Neural progenitor cell (in vitro differentiated cells): ENCODE measurements at regions not wholly inside any gene's neighbourhood (a gene's known extent, or its start where the extent isn't known, plus 50 kb on each side); places are given as distances from the start of the nearest gene placed in this dataset.

Source experiments
- DNase-seq: peaks from one replicate; pipeline ENCODE4 v3.0.0-alpha.2; 2016; ENCODE audit warnings: low spot score
- H2AFZ ChIP-seq: fragments of 200-600 bp; sonication (generic); replicated peaks from 2 replicates; pipeline ENCODE4 v1.6.1; 2016; ENCODE audit warnings: antibody characterized with exemption
- H3F3A ChIP-seq: fragments of 200-600 bp; sonication (generic); 2 replicates; pipeline ENCODE4 v1.6.1; 2016; ENCODE audit warnings: antibody characterized with exemption, low read depth
- H3K27ac ChIP-seq: fragments of 200-600 bp; sonication (generic); 2 replicates; pipeline ENCODE4 v1.5.1; 2016; ENCODE audit warnings: mild to moderate bottlenecking
- H3K27me3 ChIP-seq: fragments of 200-600 bp; sonication (generic); 2 replicates; pipeline ENCODE4 v1.6.1; 2016; ENCODE audit warnings: mild to moderate bottlenecking, moderate library complexity
- H3K36me3 ChIP-seq: fragments of 200-600 bp; sonication (generic); 2 replicates; pipeline ENCODE4 v1.5.1; 2016
- H3K4me1 ChIP-seq: fragments of 200-600 bp; sonication (generic); 2 replicates; pipeline ENCODE4 v1.6.1; 2016; ENCODE audit warnings: mixed run types
- H3K4me2 ChIP-seq: fragments of 200-600 bp; sonication (generic); 2 replicates; pipeline ENCODE4 v1.6.1; 2016
- H3K4me3 ChIP-seq: fragments of 200-600 bp; sonication (generic); 2 replicates; pipeline ENCODE4 v1.5.1; 2016
- H3K79me2 ChIP-seq: fragments of 200-600 bp; sonication (generic); 2 replicates; pipeline ENCODE4 v1.6.1; 2016; ENCODE audit warnings: low read depth
- H3K9ac ChIP-seq: fragments of 200-600 bp; sonication (generic); 2 replicates; pipeline ENCODE4 v1.6.1; 2016
- H3K9me3 ChIP-seq: fragments of 200-600 bp; sonication (generic); 2 replicates; pipeline ENCODE4 v1.5.1; 2016; ENCODE audit warnings: low read depth
- H4K20me1 ChIP-seq: fragments of 200-600 bp; sonication (generic); 2 replicates; pipeline ENCODE4 v1.6.1; 2016; ENCODE audit warnings: low read depth
- H3K27ac Mint-ChIP-seq: 3 replicates; pipeline ENCODE4 v1.8.0; 2021; ENCODE audit warnings: mixed read lengths
- H3K27me3 Mint-ChIP-seq: 2 replicates; pipeline ENCODE4 v1.8.0; 2022; ENCODE audit warnings: low read depth, mild to moderate bottlenecking, inconsistent platforms, moderate library complexity, mixed read lengths; ENCODE audit not compliant: insufficient read depth
- H3K36me3 Mint-ChIP-seq: 3 replicates; pipeline ENCODE4 v1.8.0; 2021; ENCODE audit warnings: mixed read lengths
- H3K4me1 Mint-ChIP-seq: 3 replicates; pipeline ENCODE4 v1.8.0; 2021; ENCODE audit warnings: mixed read lengths
- H3K4me3 Mint-ChIP-seq: 3 replicates; pipeline ENCODE4 v1.8.0; 2021; ENCODE audit warnings: mild to moderate bottlenecking, moderate library complexity, mixed read lengths
- H3K9me3 Mint-ChIP-seq: 3 replicates; pipeline ENCODE4 v1.8.0; 2020; ENCODE audit warnings: mixed read lengths
- CTCF ChIP-seq: fragments of 200-600 bp; sonication (generic); IDR thresholded peaks from 2 replicates; pipeline ENCODE4 v1.5.1; 2017; ENCODE audit warnings: antibody characterized with exemption, mild to moderate bottlenecking
- EZH2 ChIP-seq: fragments of 200-600 bp; sonication (generic); IDR thresholded peaks from 2 replicates; pipeline ENCODE4 v1.6.1; 2017; ENCODE audit warnings: antibody characterized with exemption, mild to moderate bottlenecking, moderate library complexity
- EZH2phosphoT487 ChIP-seq: fragments of 200-600 bp; sonication (generic); IDR thresholded peaks from 2 replicates; pipeline ENCODE4 v1.6.1; 2017; ENCODE audit warnings: antibody characterized with exemption

DNA sequence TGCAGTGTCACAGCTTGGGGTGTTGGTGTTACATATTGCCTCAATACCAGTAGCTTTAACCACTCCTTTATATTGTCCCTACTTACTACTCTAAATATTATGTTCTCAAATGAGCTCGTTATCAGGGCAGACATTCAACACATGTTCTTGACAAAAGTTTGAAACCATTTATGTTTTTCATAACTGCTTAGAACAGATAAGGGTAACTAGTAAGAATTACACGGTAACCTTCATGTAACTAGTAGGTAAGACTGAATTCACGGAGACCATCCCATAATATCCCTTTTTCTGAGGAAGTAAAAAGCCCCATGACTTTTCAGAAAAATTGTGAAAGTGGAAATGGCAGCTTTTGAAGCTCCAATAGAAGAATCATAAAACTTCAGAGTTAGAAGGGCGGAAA is 59.6 kb upstream of the CENPW start:
- no peaks in the 10 kb centered on the region for H3K27me3 Mint-ChIP-seq
- Histone ChIP-seq H3F3A (no peaks in the 10 kb centered on the region), H4K20me1 (no peaks in the 10 kb centered on the region), H3K36me3 (no peaks in the 10 kb centered on the region), H3K27me3 (no peaks in the 10 kb centered on the region), H3K4me2 (no peak overlapping the region), H3K27ac (no peak overlapping the region), H3K9me3 (no peaks in the 10 kb centered on the region), H3K4me3 (no peak overlapping the region), H2AFZ (no peak overlapping the region), H3K4me1 (no peaks in the 10 kb centered on the region), H3K79me2 (no peaks in the 10 kb centered on the region), H3K9ac (no peak overlapping the region)
- no peak for TF ChIP-seq EZH2
- no peak for TF ChIP-seq CTCF
- no peak for TF ChIP-seq EZH2phosphoT487
- H3K9me3 Mint-ChIP-seq, result no peaks in the 10 kb centered on the region
- H3K4me3 Mint-ChIP-seq, result no peak overlapping the region
- no peak for DNase-seq
- H3K4me1 Mint-ChIP-seq, result no peaks in the 10 kb centered on the region
- no peaks in the 10 kb centered on the region for H3K36me3 Mint-ChIP-seq
- H3K27ac Mint-ChIP-seq, result no peak overlapping the region

DNA sequence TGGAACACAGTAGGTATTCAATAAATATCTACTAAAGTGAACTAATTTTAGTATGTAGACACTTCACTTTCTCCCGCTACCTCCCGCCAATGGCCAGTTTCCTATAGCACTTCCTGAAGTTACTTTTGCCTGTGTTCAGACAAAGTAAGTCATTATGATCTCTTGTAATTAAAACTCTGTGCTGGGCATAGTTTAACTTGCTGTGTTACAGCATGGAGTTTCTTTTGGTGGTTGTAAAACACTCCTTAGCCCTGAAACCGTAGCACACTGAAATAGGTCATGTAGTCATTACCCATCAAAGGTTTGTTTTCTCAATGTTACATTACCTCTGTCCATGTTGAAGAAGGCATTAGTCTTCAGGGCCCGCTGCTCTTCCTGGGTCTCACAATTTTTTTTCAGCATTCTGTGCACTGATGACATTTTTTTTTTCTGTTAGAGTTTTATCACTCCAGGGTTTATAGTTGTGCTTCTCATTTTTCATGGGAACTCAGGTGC is 54.0 kb upstream of the CENPW start:
- Histone ChIP-seq H3K27ac (no peak overlapping the region), H2AFZ (no peak overlapping the region), H3K4me2 (no peak overlapping the region), H3K27me3 (no peaks in the 10 kb centered on the region), H4K20me1 (no peaks in the 10 kb centered on the region), H3K4me3 (no peak overlapping the region), H3K36me3 (no peaks in the 10 kb centered on the region), H3K9me3 (no peaks in the 10 kb centered on the region), H3K79me2 (no peaks in the 10 kb centered on the region), H3K4me1 (no peaks in the 10 kb centered on the region), H3F3A (no peaks in the 10 kb centered on the region), H3K9ac (no peak overlapping the region)
- Mint-ChIP-seq H3K4me3 (no peak overlapping the region), H3K27ac (no peak overlapping the region), H3K9me3 (no peaks in the 10 kb centered on the region), H3K36me3 (no peaks in the 10 kb centered on the region), H3K27me3 (no peaks in the 10 kb centered on the region), H3K4me1 (no peaks in the 10 kb centered on the region)
- no peak for DNase-seq
- TF ChIP-seq EZH2phosphoT487 (no peak), EZH2 (no peak), CTCF (no peak)
